PFSK-1 (cell line): ENCODE measurements at regions not wholly inside any gene's neighbourhood (a gene's known extent, or its start where the extent isn't known, plus 50 kb on each side); places are given as distances from the start of the nearest gene placed in this dataset.

Source experiments
- POLR2AphosphoS5 ChIP-seq: IDR thresholded peaks from 2 replicates; pipeline ENCODE4 v1.6.1; 2012; ENCODE audit warnings: low read depth, mild to moderate bottlenecking, control low read depth, low read length, moderate library complexity
- REST ChIP-seq, 2 experiments: IDR thresholded peaks; 2 replicates each; pipeline versions ENCODE4 v1.6.1 to v1.8.0; 2011 to 2012; ENCODE audit warnings: low read depth in 2 of 2, low read length in 2 of 2, control low read depth in 1 of 2, inconsistent platforms in 1 of 2, mild to moderate bottlenecking in 1 of 2, moderate library complexity in 1 of 2; ENCODE audit not compliant: insufficient read depth in 1 of 2
- TAF1 ChIP-seq: IDR thresholded peaks from 2 replicates; pipeline ENCODE4 v1.6.1; 2012; ENCODE audit warnings: low read length, control low read depth, borderline replicate concordance; ENCODE audit not compliant: insufficient read depth

GRCh38 chr7:115329006-115329405 lies 407.1 kb downstream of the MDFIC start:
- TF ChIP-seq TAF1 (no peak), REST (IDR thresholded peaks at IDR 0.05; ENCODE audit: insufficient read depth in 1 of 2, low read depth in 2 of 2, low read length in 2 of 2) (no peak), POLR2AphosphoS5 (no peak)
